PFSK-1 (cell line): ENCODE measurements at regions not wholly inside any gene's neighbourhood (a gene's known extent, or its start where the extent isn't known, plus 50 kb on each side); places are given as distances from the start of the nearest gene placed in this dataset.

Source experiments
- POLR2AphosphoS5 ChIP-seq: IDR thresholded peaks from 2 replicates; pipeline ENCODE4 v1.6.1; 2012; ENCODE audit warnings: low read depth, mild to moderate bottlenecking, control low read depth, low read length, moderate library complexity
- TAF1 ChIP-seq: IDR thresholded peaks from 2 replicates; pipeline ENCODE4 v1.6.1; 2012; ENCODE audit warnings: low read length, control low read depth, borderline replicate concordance; ENCODE audit not compliant: insufficient read depth
- TF ChIP-seq, protein P1 (sequence below), 2 experiments: IDR thresholded peaks; 2 replicates each; pipeline versions ENCODE4 v1.6.1 to v1.8.0; 2011 to 2012; ENCODE audit warnings: low read depth in 2 of 2, low read length in 2 of 2, control low read depth in 1 of 2, inconsistent platforms in 1 of 2, mild to moderate bottlenecking in 1 of 2, moderate library complexity in 1 of 2; ENCODE audit not compliant: insufficient read depth in 1 of 2

DNA sequence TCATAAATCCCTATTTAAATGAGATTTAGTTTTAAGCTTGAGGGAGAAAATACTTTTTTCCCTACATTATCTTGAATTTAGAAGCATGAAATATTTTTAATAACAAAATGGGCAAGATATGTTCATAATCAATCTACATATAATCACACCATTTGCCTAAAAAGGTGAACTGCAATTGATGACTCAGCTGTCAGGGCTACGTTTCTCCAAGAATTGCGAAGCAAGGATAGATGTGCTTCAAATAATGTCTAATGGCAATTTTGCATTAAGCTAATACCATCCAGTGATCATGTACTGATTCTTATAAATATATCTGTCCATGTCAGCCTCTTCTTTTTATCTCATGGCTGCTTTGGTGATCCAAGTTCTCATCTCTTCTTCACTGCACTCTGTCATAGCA is 404.4 kb downstream of the MAN2A1 start:
- no peak for TF ChIP-seq POLR2AphosphoS5
- TF ChIP-seq, protein P1, sequence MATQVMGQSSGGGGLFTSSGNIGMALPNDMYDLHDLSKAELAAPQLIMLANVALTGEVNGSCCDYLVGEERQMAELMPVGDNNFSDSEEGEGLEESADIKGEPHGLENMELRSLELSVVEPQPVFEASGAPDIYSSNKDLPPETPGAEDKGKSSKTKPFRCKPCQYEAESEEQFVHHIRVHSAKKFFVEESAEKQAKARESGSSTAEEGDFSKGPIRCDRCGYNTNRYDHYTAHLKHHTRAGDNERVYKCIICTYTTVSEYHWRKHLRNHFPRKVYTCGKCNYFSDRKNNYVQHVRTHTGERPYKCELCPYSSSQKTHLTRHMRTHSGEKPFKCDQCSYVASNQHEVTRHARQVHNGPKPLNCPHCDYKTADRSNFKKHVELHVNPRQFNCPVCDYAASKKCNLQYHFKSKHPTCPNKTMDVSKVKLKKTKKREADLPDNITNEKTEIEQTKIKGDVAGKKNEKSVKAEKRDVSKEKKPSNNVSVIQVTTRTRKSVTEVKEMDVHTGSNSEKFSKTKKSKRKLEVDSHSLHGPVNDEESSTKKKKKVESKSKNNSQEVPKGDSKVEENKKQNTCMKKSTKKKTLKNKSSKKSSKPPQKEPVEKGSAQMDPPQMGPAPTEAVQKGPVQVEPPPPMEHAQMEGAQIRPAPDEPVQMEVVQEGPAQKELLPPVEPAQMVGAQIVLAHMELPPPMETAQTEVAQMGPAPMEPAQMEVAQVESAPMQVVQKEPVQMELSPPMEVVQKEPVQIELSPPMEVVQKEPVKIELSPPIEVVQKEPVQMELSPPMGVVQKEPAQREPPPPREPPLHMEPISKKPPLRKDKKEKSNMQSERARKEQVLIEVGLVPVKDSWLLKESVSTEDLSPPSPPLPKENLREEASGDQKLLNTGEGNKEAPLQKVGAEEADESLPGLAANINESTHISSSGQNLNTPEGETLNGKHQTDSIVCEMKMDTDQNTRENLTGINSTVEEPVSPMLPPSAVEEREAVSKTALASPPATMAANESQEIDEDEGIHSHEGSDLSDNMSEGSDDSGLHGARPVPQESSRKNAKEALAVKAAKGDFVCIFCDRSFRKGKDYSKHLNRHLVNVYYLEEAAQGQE (IDR thresholded peaks at IDR 0.05; ENCODE audit: insufficient read depth in 1 of 2, low read depth in 2 of 2, low read length in 2 of 2), result no peak
- no peak for TF ChIP-seq TAF1
